GOT3 (cell line): ENCODE measurements at regions not wholly inside any gene's neighbourhood (a gene's known extent, or its start where the extent isn't known, plus 50 kb on each side); places are given as distances from the start of the nearest gene placed in this dataset.

Experiments
- DNase-seq: peaks from one replicate; lab custom pipeline; 2025; ENCODE audit warnings: mixed read lengths; lab: John Stamatoyannopoulos, UW

DNA sequence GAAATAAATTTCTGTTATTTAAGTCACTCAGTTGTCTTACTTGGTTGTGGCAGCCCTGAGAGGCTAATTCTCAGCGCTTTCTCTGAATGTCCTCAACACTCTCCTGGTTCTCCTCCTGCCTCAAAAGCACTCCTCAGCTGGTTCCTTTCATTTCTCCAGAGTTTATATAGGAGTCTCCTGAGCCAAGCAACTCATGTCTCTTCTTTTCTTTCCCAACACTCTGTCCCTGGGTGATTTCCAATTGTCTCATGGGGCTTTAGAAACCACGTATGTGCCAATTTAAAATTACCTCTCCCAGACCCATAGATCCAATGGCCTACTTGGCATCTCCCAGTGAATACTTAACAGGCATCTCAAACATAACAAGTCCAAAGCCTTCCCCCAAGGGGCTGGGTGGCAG, 184.3 kb downstream of the TTC32 start:
- no peak for DNase-seq

- no peak for DNase-seq
Measured at GRCh38 chr2:19714926-19715325, 186.9 kb downstream of the TTC32 start.

GRCh38 chr2:19712850-19713249, 188.9 kb downstream of the TTC32 start:
- no peak for DNase-seq

DNA sequence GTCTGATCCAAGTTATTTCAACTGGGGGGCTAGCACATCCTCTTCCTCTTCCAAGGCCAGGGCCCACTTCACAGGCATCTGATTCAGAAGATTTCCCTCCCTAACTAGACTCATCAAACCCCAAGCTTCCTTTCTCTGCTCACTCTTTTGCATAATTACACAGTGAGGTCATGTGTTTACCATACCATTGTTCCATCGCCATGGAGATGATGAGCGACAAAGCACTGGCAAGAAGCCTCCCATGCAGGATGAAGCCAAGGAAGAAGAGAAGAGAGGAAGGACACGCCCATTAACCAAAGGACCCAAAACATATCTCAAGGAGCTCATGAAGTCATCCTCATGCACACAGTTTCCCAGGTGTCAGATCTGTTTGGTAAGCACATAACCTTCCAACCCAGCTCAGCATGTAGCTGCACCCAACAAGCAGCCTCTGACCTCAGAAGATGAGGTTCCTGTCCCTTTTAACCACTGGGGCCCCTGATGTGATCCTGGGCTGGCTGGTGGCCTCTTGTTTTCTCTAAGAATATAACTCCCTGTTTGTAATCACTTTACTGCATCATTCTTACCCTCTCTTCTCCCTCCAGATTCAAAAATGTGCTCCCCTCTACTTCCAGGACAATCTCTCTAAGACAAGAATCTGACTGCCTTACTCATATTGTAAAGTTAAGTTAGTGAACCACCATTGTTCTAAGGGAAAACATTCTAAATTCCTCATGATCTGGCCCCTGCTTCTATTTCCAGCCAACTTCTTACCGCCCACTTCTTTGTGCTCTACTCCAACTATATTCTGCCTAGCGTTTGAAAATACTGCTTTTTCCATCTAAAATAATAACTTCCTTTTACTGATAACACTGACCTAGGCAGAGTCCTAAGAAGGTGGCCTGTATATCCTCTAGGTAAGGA, 190.1 kb downstream of the TTC32 start:
- DNase-seq = peak; percentile 56

- DNase-seq = no peak
Measured at GRCh38 chr2:19710230-19710629, 191.6 kb downstream of the TTC32 start.

DNA sequence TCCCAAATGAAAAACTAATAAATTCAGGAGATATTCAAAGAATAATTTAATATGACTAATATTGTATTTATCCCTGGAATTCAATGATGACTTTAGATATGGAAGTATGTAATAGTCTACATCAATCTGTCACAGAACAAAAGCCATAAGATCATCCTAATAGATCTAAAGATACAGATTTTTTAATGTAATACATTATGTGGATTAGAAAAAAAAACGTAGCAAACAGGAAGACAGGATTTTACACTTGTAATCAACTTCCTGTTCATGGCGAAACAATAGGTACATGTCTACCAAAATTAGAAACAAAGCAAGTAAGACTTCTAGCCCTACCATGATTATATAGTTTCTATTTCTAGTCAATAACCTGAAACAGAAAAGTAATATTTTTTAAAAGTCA, 192.2 kb downstream of the TTC32 start:
- DNase-seq = no peak

DNA sequence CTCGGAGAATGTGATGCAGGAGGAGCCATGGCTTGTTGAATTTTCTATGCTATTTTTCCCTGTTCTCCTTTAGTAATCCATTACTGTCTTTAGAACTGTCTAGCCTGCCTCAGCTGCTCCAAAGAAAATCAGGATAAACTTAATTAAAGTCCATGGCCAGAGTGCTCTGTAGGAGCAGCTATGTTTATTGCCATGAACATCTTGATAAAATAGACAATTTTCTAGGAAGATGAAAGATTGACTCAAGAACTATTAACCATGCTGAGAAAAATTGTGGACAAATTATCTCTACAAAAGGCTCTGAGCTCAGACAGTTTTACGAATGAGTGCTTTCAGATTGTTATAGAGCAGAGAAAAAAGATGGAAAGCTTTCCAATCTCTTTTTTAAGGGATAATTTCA, 193.0 kb downstream of the TTC32 start:
- no peak for DNase-seq

DNA sequence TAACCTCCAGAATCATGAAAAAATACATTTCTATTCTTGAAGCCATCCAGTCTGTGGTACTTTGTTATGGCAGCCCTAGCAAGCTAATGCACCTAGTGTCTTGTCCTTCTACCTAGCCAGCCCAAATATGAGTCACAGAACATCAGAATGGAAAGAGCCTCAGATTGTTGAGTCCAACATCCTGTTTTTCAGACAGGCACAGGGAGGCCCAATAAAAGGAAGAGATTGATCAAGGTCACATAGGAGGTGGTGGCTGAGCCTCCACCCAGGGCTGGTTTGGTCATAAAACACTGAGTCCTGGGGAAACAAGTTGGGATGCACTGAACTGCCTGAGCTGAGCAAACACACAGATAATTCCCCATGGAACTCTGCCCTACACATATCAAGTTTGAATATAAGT, 195.5 kb downstream of the TTC32 start:
- no peak for DNase-seq

DNA sequence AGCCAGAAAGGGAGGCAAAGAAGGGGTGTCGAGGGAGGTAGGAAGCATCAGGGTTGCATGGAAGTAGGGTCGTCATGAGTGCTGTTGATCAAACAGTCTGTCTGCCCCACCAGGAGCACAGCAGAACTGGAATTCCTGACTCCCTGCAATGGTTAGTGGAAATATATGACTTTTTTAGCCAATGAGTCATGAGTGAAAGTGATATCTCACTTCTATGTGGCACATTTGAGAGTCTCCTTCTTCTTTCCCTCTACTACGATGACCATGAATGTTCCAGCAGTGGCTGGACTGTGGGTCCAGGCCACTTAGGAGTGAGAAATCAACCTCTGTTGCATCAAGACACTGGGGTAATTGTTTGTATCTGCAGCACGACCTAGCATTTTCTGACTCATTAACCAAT, 199.5 kb downstream of the TTC32 start:
- DNase-seq = no peak

GRCh38 chr2:19700861-19701585, 200.8 kb downstream of the TTC32 start:
- no peak for DNase-seq

- no peak for DNase-seq
Measured at GRCh38 chr2:19697131-19697530, 204.7 kb downstream of the TTC32 start.

GRCh38 chr2:19695706-19696105, 206.1 kb downstream of the TTC32 start:
- DNase-seq = no peak

DNA sequence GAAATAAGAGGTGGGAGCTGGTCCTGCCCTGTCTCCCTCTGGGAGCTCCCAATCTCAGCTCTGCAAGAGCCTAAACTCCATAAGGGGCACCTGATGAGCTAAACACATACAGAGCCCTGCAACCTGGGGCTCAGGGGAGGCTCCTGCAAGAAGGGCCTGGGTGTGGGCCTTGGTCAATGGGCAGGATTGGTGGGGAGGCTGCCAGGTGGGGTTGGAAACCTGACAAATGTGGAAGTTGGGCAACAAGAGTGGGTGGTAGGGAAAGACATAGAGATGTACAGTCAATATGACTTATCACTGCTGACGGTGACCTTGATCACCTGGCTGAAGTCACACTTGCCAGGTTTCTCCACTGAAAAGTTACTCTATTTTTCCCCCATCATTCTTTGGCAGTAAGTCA, 209.9 kb downstream of the TTC32 start:
- DNase-seq = no peak

DNA sequence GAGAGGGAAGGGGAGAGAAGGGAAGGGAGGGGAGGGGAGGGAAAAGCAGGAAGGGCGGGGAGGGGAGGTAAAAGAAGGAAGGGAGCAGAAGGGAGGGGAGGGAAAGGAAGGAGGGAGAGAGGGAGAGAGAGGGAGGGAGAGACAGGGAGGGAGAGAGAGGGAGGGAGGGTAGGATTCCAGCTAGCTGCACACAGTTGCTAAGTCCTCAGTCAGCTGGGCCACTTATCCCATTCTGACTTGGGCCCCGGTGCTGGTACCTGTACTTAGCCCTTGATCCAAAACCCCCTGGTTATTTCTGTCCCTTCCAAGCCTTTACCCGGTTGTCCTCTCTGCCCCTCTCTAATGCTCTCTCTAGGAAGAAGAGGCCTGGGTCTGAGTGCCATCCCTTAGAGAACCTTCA, 211.4 kb downstream of the TTC32 start:
- DNase-seq = no peak

DNA sequence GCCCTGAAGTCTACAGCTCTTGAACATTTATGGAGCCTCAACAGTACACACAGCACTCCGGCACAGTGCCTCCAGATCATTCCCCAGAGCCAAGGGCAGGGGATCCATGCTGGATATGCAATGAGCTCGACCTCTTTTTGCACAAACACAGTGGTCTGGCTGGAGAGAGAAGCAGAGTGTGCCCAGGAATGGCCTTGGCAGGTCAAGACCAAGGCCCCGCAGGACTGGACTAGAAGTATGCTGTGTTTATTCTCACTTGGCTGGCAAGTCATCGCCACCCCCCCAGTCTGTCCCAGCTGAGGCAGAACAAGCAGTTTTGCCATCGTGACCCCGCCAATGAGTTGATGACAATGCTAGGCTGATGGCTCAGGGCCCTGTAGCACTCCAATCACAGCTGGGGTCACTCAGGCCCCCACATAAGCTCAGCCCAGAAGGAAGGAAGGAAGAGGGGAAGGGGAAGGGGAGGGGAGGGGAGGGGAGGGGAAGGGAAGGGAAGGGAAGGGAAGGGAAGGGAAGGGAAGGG, 212.1 kb downstream of the TTC32 start:
- DNase-seq = no peak

DNA sequence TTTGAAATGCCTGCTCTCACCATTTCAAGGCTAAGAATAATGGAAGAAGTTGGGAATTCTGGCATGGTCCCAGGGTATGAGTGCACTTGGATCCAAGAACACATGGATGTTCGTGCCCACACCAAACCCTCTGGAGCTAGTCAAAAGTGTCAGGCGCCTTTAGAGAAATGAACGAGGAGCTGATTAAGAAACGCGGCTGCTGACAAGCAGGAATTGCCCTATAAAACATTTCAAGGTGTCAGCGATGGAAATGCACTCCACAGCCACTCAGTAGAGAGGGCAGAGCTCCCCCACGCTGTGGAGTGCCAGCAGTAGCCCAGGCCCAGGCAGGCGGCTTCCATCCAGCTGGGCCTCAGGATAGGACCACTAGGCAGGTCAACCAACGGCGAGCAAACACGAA, 213.7 kb downstream of the TTC32 start:
- no peak for DNase-seq

DNA sequence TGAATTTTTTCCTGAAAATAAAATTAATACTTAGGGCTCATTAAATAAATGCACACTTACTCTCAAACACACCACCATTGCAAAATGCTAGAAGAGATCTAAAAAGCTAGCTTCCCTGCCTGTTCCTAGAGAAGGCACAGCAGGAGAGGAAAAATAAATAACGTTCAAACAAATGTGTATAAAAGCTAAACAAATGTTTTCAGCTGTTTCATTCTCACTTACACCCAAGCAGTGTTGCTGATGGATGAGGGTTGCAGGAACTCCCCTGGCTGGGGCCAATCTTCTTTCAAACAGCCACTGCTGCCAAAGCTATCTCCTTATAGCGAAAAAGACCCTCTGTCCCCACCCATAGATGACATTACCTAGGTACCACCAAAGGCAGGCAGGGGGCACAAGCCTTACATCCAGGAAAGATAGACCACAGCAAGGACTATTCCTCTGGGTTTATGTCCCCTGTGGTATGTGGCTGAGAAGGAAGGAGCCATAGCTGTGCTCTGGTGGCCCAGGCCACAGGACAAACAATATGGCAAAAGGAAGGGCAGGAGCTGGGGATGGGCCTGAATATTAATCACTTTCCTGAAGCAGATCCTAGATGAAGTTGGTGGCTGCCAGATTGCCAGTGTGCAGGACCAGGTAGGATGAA, 214.6 kb downstream of the TTC32 start:
- no peak for DNase-seq

GRCh38 chr2:19686439-19686838, 215.3 kb downstream of the TTC32 start:
- DNase-seq = no peak

GRCh38 chr2:19685731-19686130, 216.1 kb downstream of the TTC32 start:
- DNase-seq = no peak

GRCh38 chr2:19684516-19684915, 217.3 kb downstream of the TTC32 start:
- DNase-seq = no peak

DNA sequence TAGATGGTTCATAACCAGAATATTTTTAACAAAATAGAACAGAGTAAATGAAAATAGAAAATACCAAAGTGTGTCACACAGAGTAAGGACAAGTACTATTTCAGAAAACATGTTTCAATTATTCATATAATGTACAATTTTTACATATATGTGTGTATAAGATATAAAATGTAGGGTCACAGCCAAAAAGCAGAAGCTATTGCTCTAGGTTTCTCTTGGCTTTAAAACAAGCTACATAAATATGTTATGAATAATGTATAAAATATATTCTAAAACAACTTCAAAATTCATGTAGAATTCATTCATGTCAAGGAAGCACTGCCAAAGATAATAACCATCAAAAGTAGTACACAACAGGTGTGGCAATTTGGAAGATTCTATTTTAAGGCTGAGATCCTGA, 218.2 kb downstream of the TTC32 start:
- DNase-seq = no peak

DNA sequence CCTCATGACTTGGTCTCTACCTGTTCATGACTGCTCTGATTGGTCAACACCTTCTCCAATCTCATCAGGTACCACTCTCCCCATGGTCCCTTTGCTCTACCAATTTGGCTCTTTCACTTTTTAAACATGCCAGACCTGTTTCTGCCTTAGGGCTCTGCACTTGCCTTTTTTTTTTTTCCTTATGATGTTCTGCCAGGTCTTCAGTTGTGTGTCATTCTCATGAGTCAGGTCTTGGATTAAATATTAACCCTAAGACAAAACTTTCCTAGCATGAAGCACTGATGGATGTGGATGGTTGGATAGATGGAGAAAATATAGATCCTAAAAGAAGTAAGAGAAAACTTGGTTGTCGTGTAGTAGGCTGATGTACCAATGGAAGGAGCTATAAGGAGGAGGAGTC, 219.3 kb downstream of the TTC32 start:
- DNase-seq = no peak
